Stimulated activated CD4-positive, alpha-beta T cell treated with anti-CD3 and anti-CD28 coated beads, TNF-alpha, amount 100 ng/mL, for 4 hours (primary cell): ENCODE measurements at regions not wholly inside any gene's neighbourhood (a gene's known extent, or its start where the extent isn't known, plus 50 kb on each side); places are given as distances from the start of the nearest gene placed in this dataset.

ENCODE experiments used
- DNase-seq, 3 experiments: peaks; one replicate each; pipeline ENCODE4 v3.0.0-alpha.2; 2020; ENCODE audit warnings: low read depth in 3 of 3

GRCh38 chr13:79084802-79085424, 321.1 kb downstream of the RBM26 start:
- DNase-seq = no peak

DNA sequence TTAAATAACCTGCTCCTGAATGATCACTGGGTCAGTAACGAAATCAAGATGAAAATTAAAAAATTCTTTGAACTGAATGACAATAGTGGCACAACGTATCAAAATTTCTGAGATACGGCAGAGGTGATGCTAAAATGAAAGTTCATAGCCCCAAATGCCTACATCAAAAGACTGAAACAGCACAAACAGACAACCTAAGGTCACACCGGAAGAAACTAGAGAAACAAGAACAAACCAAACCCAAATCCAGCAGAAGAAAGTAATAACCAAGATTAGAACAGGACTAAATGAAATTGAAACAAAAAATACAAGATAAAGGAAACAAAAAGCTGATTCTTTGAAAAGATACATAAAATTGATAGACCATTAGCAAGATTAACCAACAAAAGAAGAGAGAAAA, 324.1 kb downstream of the RBM26 start:
- DNase-seq = no peak

DNA sequence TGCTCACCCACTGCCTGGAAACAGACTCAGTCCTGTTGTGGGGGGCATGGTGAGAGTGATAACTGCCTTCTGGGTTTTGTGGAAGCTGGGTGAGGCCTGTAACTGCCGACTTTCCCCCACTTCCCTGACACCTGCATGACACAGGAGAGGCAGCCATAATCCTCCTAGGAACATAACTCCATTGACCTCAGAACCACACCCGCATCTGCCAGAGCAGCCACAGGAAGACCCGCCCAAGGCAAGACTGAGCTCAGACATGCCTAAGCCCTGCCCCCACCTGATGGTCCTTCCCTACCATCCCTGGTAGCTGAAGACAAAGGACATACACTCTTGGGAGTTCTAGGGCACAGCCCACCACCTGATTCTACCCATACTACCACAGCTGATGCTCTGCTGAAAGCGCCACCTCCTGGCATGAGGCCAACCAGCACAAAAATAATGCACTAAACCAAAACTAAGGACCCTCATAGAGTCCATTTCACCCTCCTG, 326.7 kb downstream of the RBM26 start:
- no peak for DNase-seq

DNA sequence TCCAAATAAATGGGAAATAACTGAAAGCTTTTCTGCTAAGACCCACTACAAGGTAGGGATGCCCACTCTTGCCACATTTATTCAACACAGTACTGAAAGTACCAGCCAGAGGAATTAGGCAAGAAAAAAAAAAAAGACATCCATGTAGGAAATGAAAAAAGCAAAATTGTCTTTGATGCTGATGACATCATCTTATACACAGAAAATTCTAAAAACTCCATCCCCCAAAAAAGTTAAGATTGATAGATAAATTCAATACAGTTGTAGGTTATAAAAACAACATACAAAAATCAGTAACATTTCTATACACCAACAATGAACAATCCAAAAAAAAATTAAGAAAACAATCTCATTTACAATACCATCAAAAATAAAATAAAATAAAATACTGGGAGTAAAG, 330.4 kb downstream of the RBM26 start:
- no peak for DNase-seq

- no peak for DNase-seq
These were observed 335.6 kb downstream of the RBM26 start for GRCh38 chr13:79070343-79070974.

DNA sequence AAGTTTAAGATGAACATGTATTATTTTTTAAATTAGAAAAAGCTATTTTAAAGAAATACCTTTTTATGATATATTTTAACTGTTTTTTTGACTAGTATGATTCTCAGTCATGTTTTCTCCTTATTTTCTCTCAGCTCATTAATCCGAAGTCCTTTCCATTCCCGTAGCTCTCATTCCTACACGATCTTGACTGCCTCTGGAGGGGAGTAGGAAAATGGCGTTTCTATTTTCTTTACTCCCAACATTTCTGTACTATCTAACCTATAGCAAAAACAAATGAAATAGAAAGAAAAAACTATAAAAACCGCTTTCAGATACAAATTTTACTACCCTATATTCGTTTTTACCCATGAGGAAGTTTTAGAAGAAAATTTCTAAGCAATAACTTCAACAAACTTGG, 343.8 kb downstream of the RBM26 start:
- DNase-seq = no peak

- DNase-seq = no peak
These were observed 345.8 kb downstream of the RBM26 start for GRCh38 chr13:79060216-79060615.

DNA sequence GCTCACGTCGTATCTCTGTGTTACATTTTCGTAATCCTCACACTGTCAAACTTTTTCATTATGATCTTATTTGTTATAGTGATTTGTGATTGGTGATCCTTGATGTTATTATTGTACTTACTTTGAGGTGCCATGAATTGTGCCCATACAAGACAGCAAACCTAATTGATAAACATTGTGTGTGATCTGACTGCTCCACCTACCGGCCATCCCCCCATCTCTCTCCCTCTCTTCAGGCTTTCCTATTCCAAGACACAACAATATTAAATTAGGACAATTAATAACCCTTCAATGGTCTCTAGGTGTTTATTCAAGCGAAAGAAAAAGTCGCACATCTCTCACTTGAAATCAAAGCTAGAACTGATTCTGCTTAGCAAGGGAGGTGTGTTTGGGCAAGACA, 349.3 kb downstream of the RBM26 start:
- DNase-seq = no peak

GRCh38 chr13:79051472-79051871, 354.6 kb downstream of the RBM26 start:
- no peak for DNase-seq

DNA sequence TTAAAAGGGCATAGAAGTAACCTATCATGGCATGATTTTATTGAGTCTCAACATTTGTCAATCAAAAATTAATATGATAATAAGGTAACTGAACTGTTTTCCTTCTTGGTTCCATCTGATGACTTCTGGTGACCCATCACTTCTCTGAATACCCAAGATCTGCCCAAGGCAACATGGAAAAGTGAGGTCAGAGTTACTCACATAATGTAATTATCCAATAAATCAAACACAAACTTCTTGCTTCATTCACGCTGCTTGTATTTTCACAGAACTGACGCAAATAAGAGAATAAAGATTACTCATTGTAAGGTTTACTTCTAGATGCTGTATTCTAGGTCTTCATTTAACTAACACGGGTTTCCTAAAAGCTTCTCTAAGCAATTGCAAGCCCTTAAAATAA, 361.6 kb downstream of the RBM26 start:
- no peak for DNase-seq

- no peak for DNase-seq
These were observed 362.8 kb downstream of the RBM26 start for GRCh38 chr13:79043208-79043607.

DNA sequence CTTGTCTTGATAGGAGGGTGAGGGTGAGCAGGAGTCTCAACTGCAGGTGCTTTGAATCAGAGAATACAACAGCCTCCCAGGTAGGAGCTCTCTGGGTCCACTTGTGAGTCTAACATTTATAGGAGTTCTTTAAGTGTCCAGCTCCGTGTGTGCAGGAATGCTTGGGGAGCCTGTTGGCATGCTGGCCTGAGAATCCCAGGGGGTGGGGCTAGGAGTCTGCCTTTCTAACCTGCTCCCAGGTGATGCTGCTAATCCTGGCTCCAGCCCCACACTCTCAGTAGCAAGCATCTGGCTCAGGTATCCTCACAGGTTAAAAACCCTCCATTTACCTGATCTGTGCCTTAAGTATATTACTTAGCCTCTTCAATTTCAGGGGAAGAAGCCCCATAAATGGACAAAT, 368.9 kb downstream of the RBM26 start:
- no peak for DNase-seq

GRCh38 chr13:79034341-79034740, 371.7 kb downstream of the RBM26 start:
- no peak for DNase-seq

DNA sequence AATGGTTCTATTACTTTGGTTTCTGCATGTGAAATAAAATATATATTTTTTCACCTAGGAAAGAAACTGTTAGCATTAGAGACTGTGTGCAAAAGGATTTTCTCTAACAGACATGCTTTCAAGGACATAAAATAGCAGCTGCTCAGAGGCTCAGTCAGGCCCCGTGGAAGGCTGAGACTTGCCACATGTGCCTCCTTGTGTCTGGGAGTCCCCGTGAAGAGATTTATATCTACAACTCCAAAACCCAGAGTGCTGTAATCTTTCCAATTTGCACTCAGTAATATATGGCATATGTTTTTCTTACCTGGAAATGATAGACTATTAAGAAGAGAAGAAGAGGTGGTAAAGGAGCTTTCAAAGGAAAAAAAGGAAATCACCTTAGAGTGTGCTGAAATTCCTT, 371.6 kb upstream of the OBI1 start:
- DNase-seq = no peak

DNA sequence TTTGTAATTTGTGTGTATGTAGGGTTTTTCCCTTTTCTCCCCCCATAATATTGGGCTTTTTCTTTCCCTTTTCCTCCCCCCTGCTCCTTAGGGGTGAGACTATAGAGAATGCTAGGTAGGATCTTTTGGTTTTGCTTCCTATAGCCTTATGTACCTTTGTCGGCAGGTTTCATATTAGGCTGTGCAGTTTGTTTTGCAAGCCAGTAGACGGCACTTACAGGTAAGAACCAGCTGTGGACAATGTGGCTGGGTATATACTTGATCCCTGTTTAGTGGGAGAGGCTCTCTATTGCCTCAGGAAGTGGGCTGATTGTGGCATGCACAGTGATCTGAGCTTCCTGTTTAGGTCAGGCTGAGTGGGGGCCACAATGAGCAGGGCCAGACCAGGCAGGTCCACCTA, 359.2 kb upstream of the OBI1 start:
- DNase-seq = no peak

DNA sequence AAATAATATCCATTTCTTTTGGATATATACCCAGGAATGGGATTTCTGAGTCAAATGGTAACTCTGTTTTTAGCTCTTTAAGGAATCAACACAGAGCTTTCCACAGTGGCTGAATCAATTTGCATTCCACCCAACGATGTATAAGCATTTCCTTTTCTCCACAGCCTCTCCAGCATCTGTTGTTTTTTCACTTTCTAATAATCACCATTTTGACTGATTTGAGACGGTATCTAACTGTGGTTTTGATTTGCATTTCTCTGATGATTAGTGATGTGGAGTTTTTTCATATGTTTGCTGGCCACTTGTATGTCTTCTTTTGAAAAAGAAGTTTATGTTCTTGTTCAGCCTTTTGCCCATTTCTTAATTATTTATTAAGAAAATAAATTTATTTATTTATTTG, 352.2 kb upstream of the OBI1 start:
- DNase-seq = no peak

DNA sequence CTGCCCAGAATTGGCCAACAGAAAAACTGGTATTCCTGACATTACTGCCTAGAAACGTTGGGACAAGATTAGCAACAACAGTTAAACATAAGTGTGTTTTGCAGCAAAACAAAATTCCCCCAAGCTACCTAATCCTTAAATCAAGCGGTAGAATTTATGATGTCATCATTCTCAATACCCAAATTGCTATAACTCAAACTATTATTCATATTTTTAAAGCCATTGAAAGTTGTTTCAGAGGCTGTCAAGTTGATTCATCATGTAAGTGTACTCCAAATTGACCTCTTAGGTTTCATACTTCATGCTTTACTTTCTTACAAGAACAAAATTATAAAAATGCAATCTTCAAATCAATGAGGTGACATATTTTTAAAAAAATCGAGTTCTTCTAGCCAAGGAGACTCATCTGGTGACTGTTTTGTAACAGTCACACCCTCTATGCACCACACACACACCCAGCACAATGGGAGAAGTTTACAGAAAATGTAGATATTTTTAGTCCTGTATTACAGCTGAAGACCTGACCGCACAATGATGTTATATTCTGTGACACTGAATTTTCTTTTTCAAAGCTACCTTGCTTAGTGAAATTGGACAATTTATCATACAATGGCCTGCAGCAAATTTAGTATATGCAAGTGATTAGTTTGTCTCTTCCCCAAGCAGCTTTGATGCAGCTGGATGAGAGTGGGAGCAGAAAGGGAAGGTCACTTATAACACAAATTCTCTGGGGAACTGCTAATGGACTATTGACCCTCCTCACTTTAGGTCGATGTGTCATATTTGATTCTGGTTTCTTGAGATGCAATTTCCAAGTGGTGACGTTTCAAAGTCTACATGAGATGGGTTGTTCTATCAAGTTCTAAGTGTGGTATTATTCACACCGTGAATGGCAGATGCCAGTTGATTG, 345.3 kb upstream of the OBI1 start:
- no peak for DNase-seq

- no peak for DNase-seq
These were observed 340.5 kb upstream of the OBI1 start for GRCh38 chr13:78999494-78999893.

DNA sequence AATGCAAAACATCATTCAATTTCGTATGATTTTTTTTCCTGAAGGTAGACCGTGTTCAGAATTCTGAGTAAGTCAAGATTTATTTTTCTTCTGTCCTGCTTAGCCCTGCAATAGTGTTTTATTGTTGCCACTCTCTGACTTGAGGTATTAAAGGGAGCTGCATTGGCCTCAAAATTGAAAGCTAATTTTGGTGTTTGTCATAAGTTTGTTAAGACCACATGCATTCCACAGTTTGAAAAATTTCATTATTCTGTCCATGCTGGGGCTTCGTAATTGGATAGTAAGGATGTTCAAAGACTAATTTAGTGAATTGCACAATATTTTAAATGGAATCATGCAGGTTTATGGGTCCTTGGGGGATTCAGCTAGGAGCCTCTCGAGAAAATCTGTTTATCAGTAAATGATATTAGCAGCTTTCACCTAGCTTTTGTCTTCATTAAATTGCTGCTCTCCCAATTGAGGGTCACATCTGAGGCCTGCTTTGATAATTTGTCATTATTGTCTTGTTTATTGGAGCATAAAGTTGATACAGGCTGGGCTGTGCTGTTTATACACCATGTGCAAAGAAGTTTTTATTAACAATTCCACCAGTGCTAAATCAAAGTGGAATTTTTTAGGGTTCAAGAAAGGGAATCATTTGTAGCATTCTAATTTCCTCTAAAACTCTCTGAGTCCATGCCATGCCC, 339.8 kb upstream of the OBI1 start:
- no peak for DNase-seq

DNA sequence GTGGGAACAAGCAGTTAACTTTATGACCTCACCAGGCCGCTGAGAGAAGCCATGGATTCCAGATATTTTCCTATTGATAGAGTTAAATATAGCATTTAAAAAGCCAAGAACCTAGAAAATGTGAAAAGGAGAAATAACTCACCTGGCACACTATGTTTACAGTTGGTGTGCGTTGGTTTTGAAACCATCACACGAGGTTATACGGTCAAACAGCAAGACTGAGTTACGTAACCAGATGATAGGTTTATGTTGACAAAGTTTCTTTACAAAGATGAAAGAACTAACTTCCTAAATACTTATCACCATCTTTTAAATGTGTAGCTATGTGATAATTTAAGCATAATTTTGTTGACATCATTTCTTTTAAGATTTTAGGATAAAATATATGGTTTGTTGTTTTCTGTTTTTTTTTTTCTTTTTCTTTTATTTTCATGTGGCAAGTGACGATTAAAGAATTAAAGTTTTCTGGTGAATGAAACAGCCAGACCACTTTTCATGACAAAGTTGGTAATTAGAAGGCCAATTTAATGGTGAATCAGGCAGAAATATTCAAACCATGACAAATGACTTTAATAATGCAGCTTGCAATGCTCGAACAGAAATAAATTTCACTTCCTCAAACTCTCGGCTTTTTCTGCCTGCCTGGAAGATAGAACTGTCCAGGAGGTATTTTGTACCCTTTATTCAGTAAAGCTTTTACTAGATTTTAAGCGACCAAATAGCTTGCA, 339.1 kb upstream of the OBI1 start:
- no peak for DNase-seq

GRCh38 chr13:78993792-78994191, 334.8 kb upstream of the OBI1 start:
- no peak for DNase-seq

DNA sequence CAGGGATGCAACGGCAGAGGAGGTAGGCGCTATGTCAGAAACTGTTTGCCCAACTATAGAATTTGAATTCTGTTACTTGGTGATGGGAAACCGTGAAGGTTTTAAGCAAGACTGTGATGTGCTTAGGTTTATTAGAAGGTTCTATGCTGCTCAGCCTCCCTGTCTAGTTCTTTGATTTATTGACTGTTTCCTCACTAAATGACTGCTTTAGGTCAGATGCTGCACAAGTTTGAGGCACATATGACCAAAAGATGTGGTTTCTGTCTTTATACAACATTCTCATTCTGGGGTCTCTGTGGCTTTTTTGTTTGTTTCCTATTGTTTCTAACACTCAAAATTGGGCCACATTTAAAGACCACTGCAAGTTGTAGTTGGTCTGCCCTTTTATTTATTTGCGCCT, 323.0 kb upstream of the OBI1 start:
- no peak for DNase-seq
